ENCODE measurements at regions not wholly inside any gene's neighbourhood (a gene's known extent, or its start where the extent isn't known, plus 50 kb on each side); places are given as distances from the start of the nearest gene placed in this dataset.

- no peak for TF ChIP-seq GATA3 (IDR thresholded peaks at IDR 0.05; ENCODE audit: low read depth, low read length)
- no peak for TF ChIP-seq GATA2 (IDR thresholded peaks at IDR 0.05; ENCODE audit: low read depth, low read length)
Measured at GRCh38 chr5:129177451-129177850, 82.9 kb downstream of the ISOC1 start.

All from SH-SY5Y (cell line).